ENCODE measurements at regions not wholly inside any gene's neighbourhood (a gene's known extent, or its start where the extent isn't known, plus 50 kb on each side); places are given as distances from the start of the nearest gene placed in this dataset.

GRCh38 chr13:47251771-47252170, 354.9 kb upstream of the HTR2A start:
- DNase-seq (no peak), ATAC-seq (no peak)
- Histone ChIP-seq H3K27ac (ENCODE audit: low read depth, low read length) (no peak overlapping the region), H3K4me3 (ENCODE audit: low read length) (no peak overlapping the region), H3K36me3 (ENCODE audit: control insufficient read depth in 2 of 3, insufficient read depth in 3 of 3, low read length in 3 of 3) (no peaks in the 10 kb centered on the region), H3K4me1 (ENCODE audit: control insufficient read depth in 2 of 2, insufficient read depth in 2 of 2, low read length in 2 of 2) (no peaks in the 10 kb centered on the region), H3K9me3 (ENCODE audit: control insufficient read depth in 2 of 3, low read length in 3 of 3) (no peaks in the 10 kb centered on the region), H3K27me3 (ENCODE audit: control insufficient read depth in 2 of 2, insufficient read depth in 2 of 2, low read length in 2 of 2) (no peaks in the 10 kb centered on the region)
- intact Hi-C loops (cut with micrococcal nuclease), result no loop called here
- Mint-ChIP-seq H3K9me3 (peaks cover 0 to 3% (median 0%) of the 10 kb centered on the region in 11 donors), H3K4me1 (no peaks in the 10 kb centered on the region), H3K4me3 (no peak overlapping the region), H3K36me3 (no peaks in the 10 kb centered on the region), H3K27me3 (peaks cover 0 to 11% (median 4%) of the 10 kb centered on the region in 5 donors), H3K27ac (no peak overlapping the region)
- POLR2A ChIA-PET, result no interaction called here
- CTCF ChIA-PET, result no interaction called here

- intact Hi-C loops (cut with micrococcal nuclease), result no loop called here
- Mint-ChIP-seq H3K4me1 (no peaks in the 10 kb centered on the region), H3K27ac (no peak overlapping the region), H3K4me3 (no peak overlapping the region), H3K9me3 (peaks cover 0 to 3% (median 0%) of the 10 kb centered on the region in 11 donors), H3K36me3 (no peaks in the 10 kb centered on the region), H3K27me3 (peaks cover 0 to 11% (median 4%) of the 10 kb centered on the region in 5 donors)
- ChIA-PET CTCF (no interaction called here), POLR2A (no interaction called here)
- Histone ChIP-seq H3K4me1 (ENCODE audit: control insufficient read depth in 2 of 2, insufficient read depth in 2 of 2, low read length in 2 of 2) (no peaks in the 10 kb centered on the region), H3K4me3 (ENCODE audit: low read length) (no peak overlapping the region), H3K36me3 (ENCODE audit: control insufficient read depth in 2 of 3, insufficient read depth in 3 of 3, low read length in 3 of 3) (no peaks in the 10 kb centered on the region), H3K9me3 (ENCODE audit: control insufficient read depth in 2 of 3, low read length in 3 of 3) (no peaks in the 10 kb centered on the region), H3K27ac (ENCODE audit: low read depth, low read length) (no peak overlapping the region), H3K27me3 (ENCODE audit: control insufficient read depth in 2 of 2, insufficient read depth in 2 of 2, low read length in 2 of 2) (no peaks in the 10 kb centered on the region)
- DNase-seq (no peak), ATAC-seq (no peak)
Observed at GRCh38 chr13:47250146-47250545, 353.3 kb upstream of the HTR2A start.

- Mint-ChIP-seq H3K36me3 (no peaks in the 10 kb centered on the region), H3K27ac (no peak overlapping the region), H3K4me3 (no peak overlapping the region), H3K27me3 (peaks cover 0 to 11% (median 4%) of the 10 kb centered on the region in 5 donors), H3K9me3 (peaks cover 0 to 6% (median 0%) of the 10 kb centered on the region in 11 donors), H3K4me1 (no peaks in the 10 kb centered on the region)
- Histone ChIP-seq H3K4me1 (ENCODE audit: control insufficient read depth in 2 of 2, insufficient read depth in 2 of 2, low read length in 2 of 2) (no peaks in the 10 kb centered on the region), H3K4me3 (ENCODE audit: low read length) (no peak overlapping the region), H3K9me3 (ENCODE audit: control insufficient read depth in 2 of 3, low read length in 3 of 3) (no peaks in the 10 kb centered on the region), H3K36me3 (ENCODE audit: control insufficient read depth in 2 of 3, insufficient read depth in 3 of 3, low read length in 3 of 3) (no peaks in the 10 kb centered on the region), H3K27ac (ENCODE audit: low read depth, low read length) (no peak overlapping the region), H3K27me3 (ENCODE audit: control insufficient read depth in 2 of 2, insufficient read depth in 2 of 2, low read length in 2 of 2) (no peaks in the 10 kb centered on the region)
- ATAC-seq (no peak), DNase-seq (no peak)
- CTCF ChIA-PET, result no interaction called here
- POLR2A ChIA-PET, result no interaction called here
- intact Hi-C loops (cut with micrococcal nuclease), result no loop called here
Observed at GRCh38 chr13:47249266-47249665, 352.4 kb upstream of the HTR2A start.

- H3K4me3 ChIP-seq (ENCODE audit: low read length), result no peak overlapping the region
- no peak overlapping the region for H3K27ac Mint-ChIP-seq
- no peaks in the 10 kb centered on the region for H3K4me1 Mint-ChIP-seq
- POLR2A ChIA-PET, result no interaction called here
- no peaks in the 10 kb centered on the region for H3K4me1 ChIP-seq (ENCODE audit: control insufficient read depth in 2 of 2, insufficient read depth in 2 of 2, low read length in 2 of 2)
- H3K4me3 Mint-ChIP-seq, result no peak overlapping the region
- no peaks in the 10 kb centered on the region for H3K36me3 ChIP-seq (ENCODE audit: control insufficient read depth in 2 of 3, insufficient read depth in 3 of 3, low read length in 3 of 3)
- no peaks in the 10 kb centered on the region for H3K27me3 Mint-ChIP-seq
- CTCF ChIA-PET, result no interaction called here
- no peak for DNase-seq
- H3K27ac ChIP-seq (ENCODE audit: low read depth, low read length), result no peak overlapping the region
- intact Hi-C loops (cut with micrococcal nuclease), result no loop called here
- H3K9me3 Mint-ChIP-seq, result peaks cover 0 to 6% (median 0%) of the 10 kb centered on the region in 11 donors
- no peak for ATAC-seq
- no peaks in the 10 kb centered on the region for H3K36me3 Mint-ChIP-seq
- H3K27me3 ChIP-seq (ENCODE audit: control insufficient read depth in 2 of 2, insufficient read depth in 2 of 2, low read length in 2 of 2), result no peaks in the 10 kb centered on the region
- no peaks in the 10 kb centered on the region for H3K9me3 ChIP-seq (ENCODE audit: control insufficient read depth in 2 of 3, low read length in 3 of 3)
Observed at GRCh38 chr13:47241446-47241845, 344.6 kb upstream of the HTR2A start.

- H3K4me1 ChIP-seq (ENCODE audit: control insufficient read depth in 2 of 2, insufficient read depth in 2 of 2, low read length in 2 of 2), result no peaks in the 10 kb centered on the region
- ATAC-seq (no peak), DNase-seq (no peak)
- H3K4me3 ChIP-seq (ENCODE audit: low read length), result no peak overlapping the region
- no peak overlapping the region for H3K27ac Mint-ChIP-seq
- no peaks in the 10 kb centered on the region for H3K36me3 ChIP-seq (ENCODE audit: control insufficient read depth in 2 of 3, insufficient read depth in 3 of 3, low read length in 3 of 3)
- ChIA-PET POLR2A (no interaction called here), CTCF (no interaction called here)
- no peak overlapping the region for H3K27ac ChIP-seq (ENCODE audit: low read depth, low read length)
- H3K27me3 Mint-ChIP-seq, result peaks cover 0 to 3% (median 0%) of the 10 kb centered on the region in 5 donors
- H3K27me3 ChIP-seq (ENCODE audit: control insufficient read depth in 2 of 2, insufficient read depth in 2 of 2, low read length in 2 of 2), result no peaks in the 10 kb centered on the region
- no peaks in the 10 kb centered on the region for H3K9me3 ChIP-seq (ENCODE audit: control insufficient read depth in 2 of 3, low read length in 3 of 3)
- intact Hi-C loops (cut with micrococcal nuclease), result no loop called here
- no peaks in the 10 kb centered on the region for H3K4me1 Mint-ChIP-seq
- peaks cover 0 to 4% (median 0%) of the 10 kb centered on the region in 11 donors for H3K9me3 Mint-ChIP-seq
- H3K36me3 Mint-ChIP-seq, result no peaks in the 10 kb centered on the region
- H3K4me3 Mint-ChIP-seq, result no peak overlapping the region
Observed at GRCh38 chr13:47239025-47239424, 342.2 kb upstream of the HTR2A start.

- H3K27ac ChIP-seq (ENCODE audit: low read depth, low read length), result no peak overlapping the region
- H3K4me3 ChIP-seq (ENCODE audit: low read length), result no peak overlapping the region
- ChIA-PET CTCF (interaction anchor here (0.7 kb wide), 1 partner anchor 33 kb away, joined by 3 read pairs; no protein-coding TSS in a partner anchor), POLR2A (no interaction called here)
- DNase-seq (no peak), ATAC-seq (no peak)
- no peak overlapping the region for H3K27ac Mint-ChIP-seq
- peaks cover 0 to 4% (median 0%) of the 10 kb centered on the region in 11 donors for H3K9me3 Mint-ChIP-seq
- no peak overlapping the region for H3K4me3 Mint-ChIP-seq
- H3K4me1 Mint-ChIP-seq, result no peaks in the 10 kb centered on the region
- no peaks in the 10 kb centered on the region for H3K36me3 ChIP-seq (ENCODE audit: control insufficient read depth in 2 of 3, insufficient read depth in 3 of 3, low read length in 3 of 3)
- no peaks in the 10 kb centered on the region for H3K27me3 ChIP-seq (ENCODE audit: control insufficient read depth in 2 of 2, insufficient read depth in 2 of 2, low read length in 2 of 2)
- intact Hi-C loops (cut with micrococcal nuclease), result no loop called here
- no peaks in the 10 kb centered on the region for H3K36me3 Mint-ChIP-seq
- H3K9me3 ChIP-seq (ENCODE audit: control insufficient read depth in 2 of 3, low read length in 3 of 3), result no peaks in the 10 kb centered on the region
- H3K27me3 Mint-ChIP-seq, result peaks cover 0 to 4% (median 0%) of the 10 kb centered on the region in 5 donors
- no peaks in the 10 kb centered on the region for H3K4me1 ChIP-seq (ENCODE audit: control insufficient read depth in 2 of 2, insufficient read depth in 2 of 2, low read length in 2 of 2)
Observed at GRCh38 chr13:47237571-47237970, 340.7 kb upstream of the HTR2A start.

GRCh38 chr13:47233734-47234133, 336.9 kb upstream of the HTR2A start:
- H3K9me3 ChIP-seq (ENCODE audit: control insufficient read depth in 2 of 3, low read length in 3 of 3), result no peaks in the 10 kb centered on the region
- CTCF ChIA-PET, result interaction anchor here (0.8 kb wide), 1 partner anchor 37 kb away, joined by 3 read pairs; no protein-coding TSS in a partner anchor
- no peaks in the 10 kb centered on the region for H3K4me1 Mint-ChIP-seq
- H3K36me3 Mint-ChIP-seq, result peaks cover 0 to 5% (median 0%) of the 10 kb centered on the region in 5 donors
- DNase-seq (no peak), ATAC-seq (no peak)
- H3K27ac Mint-ChIP-seq, result no peak overlapping the region
- H3K27me3 Mint-ChIP-seq, result peaks cover 0 to 6% (median 4%) of the 10 kb centered on the region in 5 donors
- POLR2A ChIA-PET, result no interaction called here
- H3K27ac ChIP-seq (ENCODE audit: low read depth, low read length), result no peak overlapping the region
- H3K4me1 ChIP-seq (ENCODE audit: control insufficient read depth in 2 of 2, insufficient read depth in 2 of 2, low read length in 2 of 2), result no peaks in the 10 kb centered on the region
- H3K4me3 ChIP-seq (ENCODE audit: low read length), result no peak overlapping the region
- no peaks in the 10 kb centered on the region for H3K27me3 ChIP-seq (ENCODE audit: control insufficient read depth in 2 of 2, insufficient read depth in 2 of 2, low read length in 2 of 2)
- peaks cover 3 to 29% (median 16%) of the 10 kb centered on the region in 11 donors for H3K9me3 Mint-ChIP-seq
- H3K36me3 ChIP-seq (ENCODE audit: control insufficient read depth in 2 of 3, insufficient read depth in 3 of 3, low read length in 3 of 3), result no peaks in the 10 kb centered on the region
- intact Hi-C loops (cut with micrococcal nuclease), result no loop called here
- no peak overlapping the region for H3K4me3 Mint-ChIP-seq

Measured in naive thymus-derived CD4-positive, alpha-beta T cell (primary cell).